Heart left ventricle (tissue), 16 donors: ENCODE measurements at regions not wholly inside any gene's neighbourhood (a gene's known extent, or its start where the extent isn't known, plus 50 kb on each side); places are given as distances from the start of the nearest gene placed in this dataset.

Experiments used
- ATAC-seq, 4 donors: fragments of 200-7000 bp; cut with Tn5 transposase; one replicate each; pipeline ENCODE4 v1.9.1; 2020 to 2022; ENCODE audit warnings: moderate library complexity in 4 of 4, mild to moderate bottlenecking in 3 of 4, moderate number of reproducible peaks in 1 of 4
- DNase-seq, 5 donors: peaks; one replicate each; pipeline ENCODE4 v3.0.0-alpha.2; 2020
- H3K27ac ChIP-seq, 12 donors: fragments of 200-600 bp; sonication (generic) in 4 of 12; one replicate each; pipeline versions ENCODE4 v1.5.0 to v1.8.0; 2016 to 2022; ENCODE audit warnings: mild to moderate bottlenecking in 2 of 12
- H3K27me3 ChIP-seq, 9 donors: fragments of 200-600 bp; sonication (generic) in 2 of 9; one replicate each; pipeline versions ENCODE4 v1.5.1 to v1.8.0; 2016 to 2022; ENCODE audit warnings: mild to moderate bottlenecking in 3 of 9
- H3K36me3 ChIP-seq, 9 donors: fragments of 200-600 bp; sonication (generic) in 2 of 9; one replicate each; pipeline versions ENCODE4 v1.5.0 to v1.8.0; 2018 to 2022; ENCODE audit warnings: mild to moderate bottlenecking in 2 of 9
- H3K4me1 ChIP-seq, 12 donors: fragments of 200-600 bp; sonication (generic) in 4 of 12; one replicate each; pipeline versions ENCODE4 v1.5.0 to v1.8.0; 2016 to 2022; ENCODE audit warnings: mild to moderate bottlenecking in 3 of 12
- H3K4me3 ChIP-seq, 12 donors: fragments of 200-600 bp; sonication (generic) in 4 of 12; one replicate each; pipeline versions ENCODE4 v1.5.0 to v1.8.0; 2017 to 2022; ENCODE audit warnings: mild to moderate bottlenecking in 9 of 12, moderate library complexity in 4 of 12
- H3K9me3 ChIP-seq, 12 donors: fragments of 200-600 bp; sonication (generic) in 4 of 12; one replicate each; pipeline versions ENCODE4 v1.5.0 to v1.8.0; 2016 to 2022; ENCODE audit warnings: mild to moderate bottlenecking in 1 of 12
- POLR2A ChIP-seq, 2 donors: fragments of 450-650 bp; IDR thresholded peaks; one replicate each; pipeline ENCODE4 v1.6.1; 2017; ENCODE audit warnings: antibody characterized with exemption in 2 of 2, mild to moderate bottlenecking in 2 of 2, moderate library complexity in 2 of 2
- WGBS, 4 donors: extraction: QIAGEN DNeasy Blood & Tissue Kit in 2 of 4; methylation state at CpG; one replicate each; pipeline versions ENCODE4 v1.1.5 to v1.1.7; 2013 to 2018; 5-methylcytosine and 5-hydroxymethylcytosine counted together
- intact Hi-C, 10 donors: fragments of 100-400 bp; cut with DNase I; formaldehyde crosslinking; loops; one replicate each; pipeline versions ENCODE4 v1.11.1 to v1.14.2; 2022
- TF ChIP-seq, protein P1 (sequence below), 12 donors: fragments of 200-600 bp; sonication (generic) in 4 of 12; IDR thresholded peaks; one replicate each; pipeline versions ENCODE4 v1.5.0 to v1.8.0; 2018 to 2022; ENCODE audit warnings: antibody characterized with exemption in 12 of 12, mild to moderate bottlenecking in 5 of 12
- donor health status: ischemic (EF 13 %, LVEDD 7.1; RV severe dilation, severe dysfunction).
- donor health status: healthy with polysubstance abuse.
- donor health status: DM: no; HTN: yes; CAD: no.
- donor health status: DM: no; HTN: no; CAD: no.
- donor health status: ischemic (EF 25% LVEDD 6.9; RV normal size, moderate dysfunction).
- donor health status: ischemic (EF 25% LVEDD 5.7; RV mildly dilated, moderate dysfunction).
- donor health status: healthy.
- donor health status: DM: yes; HTN: yes; CAD: no.
- donor health status: ischemic (EF 35%, LVEDD 5.7; RV mildly dilated, moderate dysfunction).
- donor health status: nonischemic (EF 11% LVEDD 7.7; RV severe dilation, severe dysfunction).
- donor health status: DM: yes; HTN: yes; CAD: no.
- donor health status: PGD.
- donor health status: ischemic (EF 29% LVEDD 5.4; RV normal size, mild dysfunction).
- donor health status: nonischemic (EF 23%, LVEDD 6.1; RV moderate dilation, normal function).

DNA sequence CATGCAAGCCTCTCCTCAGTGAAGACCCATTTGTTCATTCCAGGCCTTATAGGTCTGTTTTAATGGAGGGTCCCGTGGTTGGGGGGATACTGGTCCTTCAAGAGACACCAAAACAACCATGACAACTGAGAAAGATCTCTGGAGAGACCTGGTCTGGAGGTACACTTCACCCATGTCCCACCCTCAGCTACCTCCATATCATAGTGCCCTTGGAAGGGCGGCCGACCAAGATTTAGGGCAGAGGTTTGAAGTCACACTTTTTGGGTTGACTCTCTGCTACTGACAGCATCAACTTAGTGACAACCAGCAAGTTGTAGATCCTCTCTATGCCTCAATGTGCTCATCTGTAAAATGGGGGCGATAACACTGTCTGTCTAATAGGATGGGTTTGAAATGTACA is 177.3 kb downstream of the TSHZ3 start:
- DNase-seq (no peak), ATAC-seq (no peak)
- TF ChIP-seq POLR2A (IDR thresholded peaks at IDR 0.05): no peak
- TF ChIP-seq, protein P1, sequence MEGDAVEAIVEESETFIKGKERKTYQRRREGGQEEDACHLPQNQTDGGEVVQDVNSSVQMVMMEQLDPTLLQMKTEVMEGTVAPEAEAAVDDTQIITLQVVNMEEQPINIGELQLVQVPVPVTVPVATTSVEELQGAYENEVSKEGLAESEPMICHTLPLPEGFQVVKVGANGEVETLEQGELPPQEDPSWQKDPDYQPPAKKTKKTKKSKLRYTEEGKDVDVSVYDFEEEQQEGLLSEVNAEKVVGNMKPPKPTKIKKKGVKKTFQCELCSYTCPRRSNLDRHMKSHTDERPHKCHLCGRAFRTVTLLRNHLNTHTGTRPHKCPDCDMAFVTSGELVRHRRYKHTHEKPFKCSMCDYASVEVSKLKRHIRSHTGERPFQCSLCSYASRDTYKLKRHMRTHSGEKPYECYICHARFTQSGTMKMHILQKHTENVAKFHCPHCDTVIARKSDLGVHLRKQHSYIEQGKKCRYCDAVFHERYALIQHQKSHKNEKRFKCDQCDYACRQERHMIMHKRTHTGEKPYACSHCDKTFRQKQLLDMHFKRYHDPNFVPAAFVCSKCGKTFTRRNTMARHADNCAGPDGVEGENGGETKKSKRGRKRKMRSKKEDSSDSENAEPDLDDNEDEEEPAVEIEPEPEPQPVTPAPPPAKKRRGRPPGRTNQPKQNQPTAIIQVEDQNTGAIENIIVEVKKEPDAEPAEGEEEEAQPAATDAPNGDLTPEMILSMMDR (IDR thresholded peaks at IDR 0.05): no peak
- peaks cover 0 to 12% (median 0%) of the 10 kb centered on the region in 12 donors for H3K4me1 ChIP-seq
- H3K36me3 ChIP-seq: no peaks in the 10 kb centered on the region
- peaks cover 0 to 5% (median 0%) of the 10 kb centered on the region in 9 donors for H3K27me3 ChIP-seq
- intact Hi-C loops: no loop called here
- 79 to 87% (median 86%) methylated on average over 4 of the region's 4 CpGs for WGBS, 4 donors
- H3K9me3 ChIP-seq: no peaks in the 10 kb centered on the region
- no peak overlapping the region for H3K27ac ChIP-seq
- no peak overlapping the region for H3K4me3 ChIP-seq

DNA sequence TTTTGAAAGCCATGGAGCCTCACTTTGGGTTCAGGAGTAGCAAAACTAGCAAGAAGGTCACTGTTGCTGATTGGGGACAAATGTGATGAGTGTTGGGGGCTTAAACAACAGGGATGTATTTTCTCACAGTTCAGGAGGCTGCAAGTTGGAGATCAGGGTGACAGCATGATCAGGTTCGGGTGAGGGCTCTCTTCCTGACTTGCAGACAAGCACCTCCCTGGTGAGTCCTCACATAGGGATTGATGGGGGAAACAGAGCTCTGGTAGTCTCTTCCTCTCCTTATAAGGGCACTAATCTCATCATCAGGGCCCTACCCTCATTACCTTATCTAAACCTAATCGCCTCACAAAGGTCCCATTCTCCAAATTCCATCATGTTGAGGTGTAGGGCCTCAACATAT is 179.2 kb downstream of the TSHZ3 start:
- DNase-seq (no peak), ATAC-seq (no peak)
- TF ChIP-seq, protein P1 (IDR thresholded peaks at IDR 0.05): no peak
- H3K27ac ChIP-seq: no peak overlapping the region
- intact Hi-C loops: no loop called here
- WGBS, 4 donors: 47 to 66% (median 57%) methylated on average over 2 of the region's 2 CpGs
- no peak overlapping the region for H3K4me3 ChIP-seq
- no peaks in the 10 kb centered on the region for H3K36me3 ChIP-seq
- no peaks in the 10 kb centered on the region for H3K9me3 ChIP-seq
- H3K4me1 ChIP-seq: peaks cover 0 to 8% (median 0%) of the 10 kb centered on the region in 12 donors
- H3K27me3 ChIP-seq: peaks cover 0 to 8% (median 0%) of the 10 kb centered on the region in 9 donors

DNA sequence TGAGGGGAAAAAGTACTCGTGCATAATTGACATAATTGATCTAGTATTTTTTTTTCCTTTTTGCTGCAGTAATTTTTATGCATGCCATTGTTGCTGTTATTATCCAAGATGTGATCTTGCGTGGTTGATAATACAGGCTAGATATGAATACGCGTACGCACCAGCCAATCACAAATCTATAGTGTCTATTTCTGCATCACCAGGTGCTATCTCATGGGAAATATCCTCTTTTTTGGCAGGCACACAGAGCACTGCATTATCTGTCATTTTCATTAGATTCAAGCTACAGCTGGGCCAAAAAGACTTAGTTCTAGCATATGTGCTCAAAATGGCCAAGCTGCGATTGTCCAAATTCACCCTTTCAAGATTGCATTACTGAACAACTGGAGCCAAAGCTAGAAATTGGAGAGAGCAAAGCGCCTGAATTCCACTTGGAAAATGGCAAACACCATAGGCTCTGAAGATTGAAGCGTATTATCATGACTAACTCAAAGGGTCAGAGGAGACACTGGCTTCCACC is 181.1 kb downstream of the TSHZ3 start:
- peaks cover 0 to 23% (median 6%) of the 10 kb centered on the region in 9 donors for H3K27me3 ChIP-seq
- intact Hi-C loops: no loop called here
- no peak overlapping the region for H3K4me3 ChIP-seq
- no peaks in the 10 kb centered on the region for H3K9me3 ChIP-seq
- ATAC-seq: no peak
- DNase-seq: no peak
- WGBS, 4 donors: 77 to 90% (median 80%) methylated on average over 8 of the region's 8 CpGs
- no peaks in the 10 kb centered on the region for H3K4me1 ChIP-seq
- no peak overlapping the region for H3K27ac ChIP-seq
- H3K36me3 ChIP-seq: no peaks in the 10 kb centered on the region
- TF ChIP-seq, protein P1 (IDR thresholded peaks at IDR 0.05): no peak
- no peak for TF ChIP-seq POLR2A (IDR thresholded peaks at IDR 0.05)

DNA sequence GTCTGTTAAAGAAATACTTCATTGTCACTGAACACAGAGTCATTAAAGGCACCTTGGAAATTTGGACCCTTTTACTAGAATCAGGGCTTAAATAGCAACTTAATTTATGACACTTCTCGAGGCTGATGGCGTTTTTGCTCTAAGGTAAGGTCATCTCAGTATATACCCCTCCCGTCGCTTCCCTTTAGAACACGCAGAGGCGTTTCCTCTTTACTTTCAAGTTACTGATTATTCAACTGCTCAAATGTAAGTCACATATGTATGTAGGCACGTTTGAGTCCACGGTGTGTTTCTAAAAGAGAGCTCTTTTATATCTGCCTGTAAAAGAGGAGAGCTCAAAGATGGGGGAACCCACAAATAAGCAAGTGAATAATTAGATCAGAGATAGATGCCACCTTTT is 181.5 kb downstream of the TSHZ3 start:
- Histone ChIP-seq H3K27me3 (peaks cover 0 to 27% (median 6%) of the 10 kb centered on the region in 9 donors), H3K4me3 (no peak overlapping the region), H3K27ac (no peak overlapping the region), H3K9me3 (no peaks in the 10 kb centered on the region), H3K4me1 (no peaks in the 10 kb centered on the region), H3K36me3 (no peaks in the 10 kb centered on the region)
- TF ChIP-seq POLR2A (IDR thresholded peaks at IDR 0.05): no peak
- TF ChIP-seq, protein P1 (IDR thresholded peaks at IDR 0.05): no peak
- intact Hi-C loops: no loop called here
- no peak for ATAC-seq
- DNase-seq: no peak
- 55 to 57% (median 57%) methylated on average over 8 of the region's 8 CpGs for WGBS, 4 donors
